ENCODE measurements at regions not wholly inside any gene's neighbourhood (a gene's known extent, or its start where the extent isn't known, plus 50 kb on each side); places are given as distances from the start of the nearest gene placed in this dataset.

DNA sequence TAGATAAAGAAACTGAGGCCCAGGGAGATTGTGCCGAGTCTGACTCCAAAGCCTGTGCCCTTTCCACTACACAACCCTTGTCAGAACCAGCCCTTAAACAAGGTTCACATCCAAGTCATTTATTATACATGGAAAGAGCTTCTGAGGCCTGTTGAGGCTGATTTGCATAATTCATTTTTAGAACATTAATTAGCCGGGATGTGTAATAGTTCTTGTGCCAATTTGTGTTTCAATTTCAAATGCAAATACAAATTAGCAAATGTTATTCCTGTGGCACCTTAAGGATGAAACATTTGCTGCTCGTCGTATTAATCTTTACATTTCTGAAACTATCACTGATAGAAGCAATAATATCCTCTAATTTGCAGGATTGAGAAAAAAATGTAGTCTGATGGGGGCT, 174.9 kb downstream of the MYCN start:
- Histone ChIP-seq H3K9me3 (ENCODE audit: control extremely low read depth in 1 of 5, control insufficient read depth in 4 of 5, insufficient read depth in 2 of 5, low read depth in 1 of 5, low read length in 4 of 5) (no peaks in the 10 kb centered on the region), H3K4me3 (ENCODE audit: control insufficient read depth in 1 of 7, extremely low read depth in 1 of 7, insufficient read depth in 4 of 7, low read depth in 2 of 7, low read length in 6 of 7) (no peak overlapping the region), H3K27ac (ENCODE audit: insufficient read depth in 1 of 2, low read depth in 1 of 2, low read length in 2 of 2, poor library complexity in 1 of 2, severe bottlenecking in 2 of 2) (no peak overlapping the region), H3K36me3 (ENCODE audit: control insufficient read depth in 4 of 4, insufficient read depth in 4 of 4, low read length in 3 of 4) (no peaks in the 10 kb centered on the region), H3K4me1 (ENCODE audit: control extremely low read depth in 1 of 4, control insufficient read depth in 4 of 4, insufficient read depth in 4 of 4, low read length in 3 of 4) (no peaks in the 10 kb centered on the region), H3K27me3 (replicated peaks in 2 of 5; ENCODE audit: control insufficient read depth in 4 of 5, insufficient read depth in 5 of 5, low read length in 4 of 5) (no peaks in the 10 kb centered on the region)
- WGBS (ENCODE audit: insufficient coverage), result no CpG with 5 or more reads among the region's 4 CpGs
- ChIA-PET POLR2A (no interaction called here), CTCF (no interaction called here)
- DNase-seq, result no peak

DNA sequence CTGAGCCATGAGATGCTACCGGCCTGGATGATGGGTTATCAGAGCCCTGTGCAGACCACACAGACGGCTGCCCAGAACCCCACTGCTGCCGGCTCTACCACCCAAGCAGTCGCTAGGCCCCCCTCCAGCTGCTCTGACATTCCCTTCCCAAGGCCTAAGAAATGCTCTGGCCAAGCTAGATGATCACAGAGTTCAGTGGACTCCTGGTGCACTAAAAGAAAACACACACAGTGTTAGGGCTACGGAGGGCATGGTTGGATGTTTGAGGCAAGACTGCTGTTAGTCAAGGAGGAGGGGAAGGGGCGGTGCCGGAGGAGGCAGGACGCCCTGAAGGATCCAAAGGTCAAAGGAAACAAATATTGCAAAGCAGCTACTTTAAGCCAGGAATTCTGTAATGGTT, 174.5 kb downstream of the MYCN start:
- no peaks in the 10 kb centered on the region for H3K4me1 ChIP-seq (ENCODE audit: control extremely low read depth in 1 of 4, control insufficient read depth in 4 of 4, insufficient read depth in 4 of 4, low read length in 3 of 4)
- ChIA-PET POLR2A (no interaction called here), CTCF (no interaction called here)
- H3K36me3 ChIP-seq (ENCODE audit: control insufficient read depth in 4 of 4, insufficient read depth in 4 of 4, low read length in 3 of 4), result no peaks in the 10 kb centered on the region
- peak overlapping the region in 1 of 7 experiments; percentile 7 for H3K4me3 ChIP-seq (ENCODE audit: control insufficient read depth in 1 of 7, extremely low read depth in 1 of 7, insufficient read depth in 4 of 7, low read depth in 2 of 7, low read length in 6 of 7)
- H3K27ac ChIP-seq (ENCODE audit: insufficient read depth in 1 of 2, low read depth in 1 of 2, low read length in 2 of 2, poor library complexity in 1 of 2, severe bottlenecking in 2 of 2), result no peak overlapping the region
- no peaks in the 10 kb centered on the region for H3K27me3 ChIP-seq (replicated peaks in 2 of 5; ENCODE audit: control insufficient read depth in 4 of 5, insufficient read depth in 5 of 5, low read length in 4 of 5)
- H3K9me3 ChIP-seq (ENCODE audit: control extremely low read depth in 1 of 5, control insufficient read depth in 4 of 5, insufficient read depth in 2 of 5, low read depth in 1 of 5, low read length in 4 of 5), result no peaks in the 10 kb centered on the region
- DNase-seq, result no peak
- 97% methylated on average over 6 of the region's 8 CpGs for WGBS (ENCODE audit: insufficient coverage)

DNA sequence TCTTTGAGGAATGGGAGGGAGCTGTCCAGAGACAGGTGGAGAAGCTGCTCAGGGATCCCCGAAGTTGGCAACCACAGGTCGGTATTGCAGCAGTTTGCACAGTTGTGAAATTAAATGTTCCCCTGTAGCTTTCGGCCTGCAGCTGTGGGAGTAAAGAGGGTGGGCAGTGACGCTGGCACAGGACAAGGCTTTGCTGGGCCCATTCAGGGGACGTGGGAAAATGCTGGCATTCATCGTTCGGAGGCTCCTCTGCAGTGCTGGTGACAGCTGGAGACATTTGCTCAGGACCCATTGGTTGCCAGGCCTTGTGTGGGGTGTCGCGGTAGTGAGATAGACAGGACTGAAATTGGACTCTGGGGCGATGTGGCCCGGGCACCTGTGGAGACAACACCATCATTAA, 173.7 kb downstream of the MYCN start:
- no peak overlapping the region for H3K27ac ChIP-seq (ENCODE audit: insufficient read depth in 1 of 2, low read depth in 1 of 2, low read length in 2 of 2, poor library complexity in 1 of 2, severe bottlenecking in 2 of 2)
- no peaks in the 10 kb centered on the region for H3K9me3 ChIP-seq (ENCODE audit: control extremely low read depth in 1 of 5, control insufficient read depth in 4 of 5, insufficient read depth in 2 of 5, low read depth in 1 of 5, low read length in 4 of 5)
- H3K4me1 ChIP-seq (ENCODE audit: control extremely low read depth in 1 of 4, control insufficient read depth in 4 of 4, insufficient read depth in 4 of 4, low read length in 3 of 4), result no peaks in the 10 kb centered on the region
- ChIA-PET POLR2A (no interaction called here), CTCF (no interaction called here)
- H3K4me3 ChIP-seq (ENCODE audit: control insufficient read depth in 1 of 7, extremely low read depth in 1 of 7, insufficient read depth in 4 of 7, low read depth in 2 of 7, low read length in 6 of 7), result no peak overlapping the region
- no peaks in the 10 kb centered on the region for H3K27me3 ChIP-seq (replicated peaks in 2 of 5; ENCODE audit: control insufficient read depth in 4 of 5, insufficient read depth in 5 of 5, low read length in 4 of 5)
- DNase-seq, result no peak
- no peaks in the 10 kb centered on the region for H3K36me3 ChIP-seq (ENCODE audit: control insufficient read depth in 4 of 4, insufficient read depth in 4 of 4, low read length in 3 of 4)
- WGBS (ENCODE audit: insufficient coverage), result 95% methylated on average over 11 of the region's 11 CpGs

DNA sequence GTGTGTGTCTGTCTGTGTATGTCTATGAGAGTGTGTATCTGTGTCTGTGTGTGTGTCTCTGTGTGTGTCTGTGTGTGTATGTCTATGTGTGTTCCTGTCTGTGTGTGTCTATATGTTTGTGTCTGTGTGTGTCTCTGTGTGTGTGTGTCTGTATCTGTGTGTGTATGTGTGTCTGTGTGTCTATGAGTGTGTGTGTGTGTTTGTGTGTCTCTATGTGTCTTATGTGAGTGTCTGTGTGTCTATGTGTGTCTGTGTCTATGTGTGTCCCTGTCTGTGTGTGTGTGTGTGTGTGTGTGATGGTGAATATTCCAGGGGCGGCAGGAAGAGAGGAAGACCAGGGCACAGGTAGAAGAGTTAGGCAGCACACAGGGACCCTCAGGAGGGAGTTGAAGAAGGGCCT, 173.2 kb downstream of the MYCN start:
- Histone ChIP-seq H3K36me3 (ENCODE audit: control insufficient read depth in 4 of 4, insufficient read depth in 4 of 4, low read length in 3 of 4) (no peaks in the 10 kb centered on the region), H3K27me3 (replicated peaks in 2 of 5; ENCODE audit: control insufficient read depth in 4 of 5, insufficient read depth in 5 of 5, low read length in 4 of 5) (no peaks in the 10 kb centered on the region), H3K4me1 (ENCODE audit: control extremely low read depth in 1 of 4, control insufficient read depth in 4 of 4, insufficient read depth in 4 of 4, low read length in 3 of 4) (no peaks in the 10 kb centered on the region), H3K9me3 (ENCODE audit: control extremely low read depth in 1 of 5, control insufficient read depth in 4 of 5, insufficient read depth in 2 of 5, low read depth in 1 of 5, low read length in 4 of 5) (no peaks in the 10 kb centered on the region), H3K4me3 (ENCODE audit: control insufficient read depth in 1 of 7, extremely low read depth in 1 of 7, insufficient read depth in 4 of 7, low read depth in 2 of 7, low read length in 6 of 7) (no peak overlapping the region), H3K27ac (ENCODE audit: insufficient read depth in 1 of 2, low read depth in 1 of 2, low read length in 2 of 2, poor library complexity in 1 of 2, severe bottlenecking in 2 of 2) (no peak overlapping the region)
- CTCF ChIA-PET, result no interaction called here
- POLR2A ChIA-PET, result no interaction called here
- no peak for DNase-seq
- WGBS (ENCODE audit: insufficient coverage), result 100% methylated on average over 1 of the region's 1 CpG

DNA sequence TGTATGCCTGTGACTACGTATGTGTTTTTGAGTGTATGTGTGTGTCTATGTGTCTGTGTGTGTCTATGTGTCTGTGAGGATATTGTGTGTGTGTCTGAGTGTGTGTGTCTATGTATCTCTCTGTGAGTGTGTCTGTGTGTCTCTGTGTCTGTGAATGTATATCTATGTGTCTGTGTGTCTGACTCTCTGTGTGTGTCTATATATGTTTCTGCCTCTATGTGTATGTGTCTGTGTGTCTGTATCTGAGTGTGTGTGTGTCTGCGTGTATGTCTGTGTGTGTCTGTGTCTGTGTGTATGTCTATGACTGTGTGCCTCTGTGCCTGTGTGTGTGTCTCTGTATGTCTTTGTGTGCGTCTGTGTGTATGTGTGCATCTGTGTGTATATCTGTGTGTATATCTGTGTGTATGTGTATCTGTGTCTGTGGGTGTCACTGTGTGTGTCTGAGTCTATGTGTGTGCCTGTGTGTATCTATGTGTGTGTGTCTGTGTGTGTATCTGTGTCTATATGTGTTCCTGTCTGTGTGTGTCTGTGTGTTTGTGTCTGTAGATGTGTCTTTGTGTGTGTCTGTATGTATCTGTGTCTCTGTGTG, 172.7 kb downstream of the MYCN start:
- no peaks in the 10 kb centered on the region for H3K9me3 ChIP-seq (ENCODE audit: control extremely low read depth in 1 of 5, control insufficient read depth in 4 of 5, insufficient read depth in 2 of 5, low read depth in 1 of 5, low read length in 4 of 5)
- no peaks in the 10 kb centered on the region for H3K27me3 ChIP-seq (replicated peaks in 2 of 5; ENCODE audit: control insufficient read depth in 4 of 5, insufficient read depth in 5 of 5, low read length in 4 of 5)
- no peak for DNase-seq
- CTCF ChIA-PET, result no interaction called here
- H3K4me1 ChIP-seq (ENCODE audit: control extremely low read depth in 1 of 4, control insufficient read depth in 4 of 4, insufficient read depth in 4 of 4, low read length in 3 of 4), result no peaks in the 10 kb centered on the region
- POLR2A ChIA-PET, result no interaction called here
- H3K27ac ChIP-seq (ENCODE audit: insufficient read depth in 1 of 2, low read depth in 1 of 2, low read length in 2 of 2, poor library complexity in 1 of 2, severe bottlenecking in 2 of 2), result no peak overlapping the region
- no peak overlapping the region for H3K4me3 ChIP-seq (ENCODE audit: control insufficient read depth in 1 of 7, extremely low read depth in 1 of 7, insufficient read depth in 4 of 7, low read depth in 2 of 7, low read length in 6 of 7)
- H3K36me3 ChIP-seq (ENCODE audit: control insufficient read depth in 4 of 4, insufficient read depth in 4 of 4, low read length in 3 of 4), result no peaks in the 10 kb centered on the region
- 61% methylated on average over 3 of the region's 3 CpGs for WGBS (ENCODE audit: insufficient coverage)

DNA sequence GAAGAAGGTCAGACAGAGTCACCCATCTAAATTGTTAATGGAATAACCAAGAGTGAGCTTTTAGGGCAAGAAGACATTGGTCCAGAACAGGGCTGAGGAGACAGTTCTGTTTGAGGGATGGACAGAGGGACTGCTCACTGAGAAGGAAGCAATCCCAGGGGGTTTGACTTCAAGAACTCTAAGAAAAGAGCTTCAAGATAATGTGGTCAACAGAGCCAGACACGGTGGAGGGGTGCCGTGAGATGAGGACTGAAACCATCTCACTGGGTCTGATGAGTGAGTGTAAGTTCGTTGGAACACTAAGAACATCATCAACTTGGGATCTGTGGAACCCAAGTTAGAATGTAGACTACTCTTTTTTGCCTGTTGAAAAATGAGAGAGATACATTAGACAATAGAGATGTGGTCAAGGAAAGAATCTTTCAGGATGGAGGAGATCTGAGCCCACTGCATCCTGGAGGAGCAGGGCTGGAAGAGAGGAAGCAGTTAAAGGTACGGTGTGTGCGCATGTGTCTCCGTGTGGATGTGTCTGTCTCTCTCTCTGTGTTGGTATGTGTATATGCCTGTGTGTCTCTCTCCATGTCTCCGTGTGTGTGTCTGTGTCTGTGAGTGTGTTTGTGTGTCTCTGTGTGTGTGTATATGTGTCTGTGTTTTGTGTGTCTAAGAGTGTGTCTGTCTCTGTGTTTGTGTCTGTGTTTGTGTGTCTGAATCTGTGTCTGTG, 172.1 kb downstream of the MYCN start:
- Histone ChIP-seq H3K4me1 (ENCODE audit: control extremely low read depth in 1 of 4, control insufficient read depth in 4 of 4, insufficient read depth in 4 of 4, low read length in 3 of 4) (no peaks in the 10 kb centered on the region), H3K36me3 (ENCODE audit: control insufficient read depth in 4 of 4, insufficient read depth in 4 of 4, low read length in 3 of 4) (no peaks in the 10 kb centered on the region), H3K4me3 (ENCODE audit: control insufficient read depth in 1 of 7, extremely low read depth in 1 of 7, insufficient read depth in 4 of 7, low read depth in 2 of 7, low read length in 6 of 7) (no peak overlapping the region), H3K27ac (ENCODE audit: insufficient read depth in 1 of 2, low read depth in 1 of 2, low read length in 2 of 2, poor library complexity in 1 of 2, severe bottlenecking in 2 of 2) (no peak overlapping the region), H3K27me3 (replicated peaks in 2 of 5; ENCODE audit: control insufficient read depth in 4 of 5, insufficient read depth in 5 of 5, low read length in 4 of 5) (no peaks in the 10 kb centered on the region), H3K9me3 (ENCODE audit: control extremely low read depth in 1 of 5, control insufficient read depth in 4 of 5, insufficient read depth in 2 of 5, low read depth in 1 of 5, low read length in 4 of 5) (no peaks in the 10 kb centered on the region)
- no peak for DNase-seq
- ChIA-PET POLR2A (no interaction called here), CTCF (no interaction called here)
- WGBS (ENCODE audit: insufficient coverage), result 89% methylated on average over 4 of the region's 7 CpGs

DNA sequence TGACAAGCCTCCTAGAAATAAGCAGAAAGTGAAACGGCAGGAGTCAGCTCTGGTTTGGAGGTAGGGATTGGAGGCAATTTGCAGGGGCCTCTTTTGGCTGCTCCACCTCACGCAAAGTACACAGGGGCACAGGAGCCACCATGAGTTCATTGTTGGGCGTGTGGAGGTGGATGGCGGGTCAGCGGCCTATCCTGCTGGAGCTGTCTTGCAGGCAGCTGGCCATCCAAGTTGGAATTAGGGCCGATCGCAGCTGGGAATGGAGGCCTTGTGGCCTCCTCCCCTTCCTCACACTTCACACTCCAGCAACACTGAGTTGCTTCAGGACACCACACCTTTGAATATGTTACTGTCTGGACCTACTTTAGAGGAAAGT, 171.5 kb downstream of the MYCN start:
- Histone ChIP-seq H3K36me3 (ENCODE audit: control insufficient read depth in 4 of 4, insufficient read depth in 4 of 4, low read length in 3 of 4) (no peaks in the 10 kb centered on the region), H3K9me3 (ENCODE audit: control extremely low read depth in 1 of 5, control insufficient read depth in 4 of 5, insufficient read depth in 2 of 5, low read depth in 1 of 5, low read length in 4 of 5) (no peaks in the 10 kb centered on the region), H3K4me1 (ENCODE audit: control extremely low read depth in 1 of 4, control insufficient read depth in 4 of 4, insufficient read depth in 4 of 4, low read length in 3 of 4) (no peaks in the 10 kb centered on the region), H3K27ac (ENCODE audit: insufficient read depth in 1 of 2, low read depth in 1 of 2, low read length in 2 of 2, poor library complexity in 1 of 2, severe bottlenecking in 2 of 2) (no peak overlapping the region), H3K27me3 (replicated peaks in 2 of 5; ENCODE audit: control insufficient read depth in 4 of 5, insufficient read depth in 5 of 5, low read length in 4 of 5) (no peaks in the 10 kb centered on the region), H3K4me3 (ENCODE audit: control insufficient read depth in 1 of 7, extremely low read depth in 1 of 7, insufficient read depth in 4 of 7, low read depth in 2 of 7, low read length in 6 of 7) (no peak overlapping the region)
- CTCF ChIA-PET, result no interaction called here
- POLR2A ChIA-PET, result no interaction called here
- DNase-seq, result no peak
- 100% methylated on average over 6 of the region's 7 CpGs for WGBS (ENCODE audit: insufficient coverage)

All from common myeloid progenitor, CD34-positive (primary cell).